ENCODE measurements at regions not wholly inside any gene's neighbourhood (a gene's known extent, or its start where the extent isn't known, plus 50 kb on each side); places are given as distances from the start of the nearest gene placed in this dataset.

GRCh38 chr3:40621252-40621651 is 96.5 kb downstream of the ZNF621 start:
- DNase-seq (ENCODE audit: extremely low spot score), result no peak
- Histone ChIP-seq H3K27ac (replicated peaks in 1 of 4) (no peak overlapping the region), H3K4me3 (no peak overlapping the region), H3K27me3 (peaks cover 0 to 6% (median 0%) of the 10 kb centered on the region in 4 donors), H3K9me3 (peaks cover 0 to 22% (median 11%) of the 10 kb centered on the region in 4 donors), H3K4me1 (peaks cover 0 to 2% (median 0%) of the 10 kb centered on the region in 4 donors), H3K36me3 (no peaks in the 10 kb centered on the region)
- intact Hi-C loops (cut with DNase I), result no loop called here
- 61% methylated on average over 3 of the region's 4 CpGs for WGBS
- no peak for TF ChIP-seq POLR2A (IDR thresholded peaks at IDR 0.05; ENCODE audit: low read depth)
- TF ChIP-seq EP300 (IDR thresholded peaks at IDR 0.05), result no peak
- TF ChIP-seq CTCF (IDR thresholded peaks at IDR 0.05), result no peak
- no peak for TF ChIP-seq POLR2AphosphoS5 (IDR thresholded peaks at IDR 0.05)

GRCh38 chr3:40623567-40623966 is 98.8 kb downstream of the ZNF621 start:
- H3K4me3 ChIP-seq, result no peak overlapping the region
- peaks cover 0 to 22% (median 11%) of the 10 kb centered on the region in 4 donors for H3K9me3 ChIP-seq
- 36% methylated on average over 1 of the region's 1 CpG for WGBS
- no peaks in the 10 kb centered on the region for H3K36me3 ChIP-seq
- H3K4me1 ChIP-seq, result no peaks in the 10 kb centered on the region
- H3K27ac ChIP-seq (replicated peaks in 1 of 4), result no peak overlapping the region
- intact Hi-C loops (cut with DNase I), result no loop called here
- no peaks in the 10 kb centered on the region for H3K27me3 ChIP-seq
- no peak for DNase-seq (ENCODE audit: extremely low spot score)
- no peak for TF ChIP-seq CTCF (IDR thresholded peaks at IDR 0.05)
- TF ChIP-seq EP300 (IDR thresholded peaks at IDR 0.05), result no peak
- no peak for TF ChIP-seq POLR2A (IDR thresholded peaks at IDR 0.05; ENCODE audit: low read depth)
- TF ChIP-seq POLR2AphosphoS5 (IDR thresholded peaks at IDR 0.05), result no peak

GRCh38 chr3:40624189-40624769 is 99.5 kb downstream of the ZNF621 start:
- no peaks in the 10 kb centered on the region for H3K27me3 ChIP-seq
- TF ChIP-seq POLR2A (IDR thresholded peaks at IDR 0.05; ENCODE audit: low read depth) (no peak), CTCF (IDR thresholded peaks at IDR 0.05) (no peak)
- H3K4me1 ChIP-seq, result no peaks in the 10 kb centered on the region
- intact Hi-C loops (cut with DNase I), result no loop called here
- H3K9me3 ChIP-seq, result peaks cover 0 to 28% (median 11%) of the 10 kb centered on the region in 4 donors
- WGBS, result 74% methylated on average over 2 of the region's 2 CpGs
- H3K27ac ChIP-seq (replicated peaks in 1 of 4), result no peak overlapping the region
- no peak for DNase-seq (ENCODE audit: extremely low spot score)
- H3K4me3 ChIP-seq, result no peak overlapping the region
- no peaks in the 10 kb centered on the region for H3K36me3 ChIP-seq

- no peaks in the 10 kb centered on the region for H3K27me3 ChIP-seq
- H3K36me3 ChIP-seq, result no peaks in the 10 kb centered on the region
- peaks cover 0 to 31% (median 11%) of the 10 kb centered on the region in 4 donors for H3K9me3 ChIP-seq
- no peak for DNase-seq (ENCODE audit: extremely low spot score)
- no peak overlapping the region for H3K4me3 ChIP-seq
- no peaks in the 10 kb centered on the region for H3K4me1 ChIP-seq
- TF ChIP-seq CTCF (IDR thresholded peaks at IDR 0.05) (no peak), EP300 (IDR thresholded peaks at IDR 0.05) (no peak), POLR2AphosphoS5 (IDR thresholded peaks at IDR 0.05) (no peak), POLR2A (IDR thresholded peaks at IDR 0.05; ENCODE audit: low read depth) (no peak)
- intact Hi-C loops (cut with DNase I), result no loop called here
- 89% methylated on average over 1 of the region's 1 CpG for WGBS
- H3K27ac ChIP-seq (replicated peaks in 1 of 4), result no peak overlapping the region
Measured at GRCh38 chr3:40627095-40627494, 102.3 kb downstream of the ZNF621 start.

- no peak for DNase-seq (ENCODE audit: extremely low spot score)
- TF ChIP-seq EP300 (IDR thresholded peaks at IDR 0.05) (no peak), POLR2AphosphoS5 (IDR thresholded peaks at IDR 0.05) (no peak), CTCF (IDR thresholded peaks at IDR 0.05) (no peak), POLR2A (IDR thresholded peaks at IDR 0.05; ENCODE audit: low read depth) (no peak)
- Histone ChIP-seq H3K4me3 (no peak overlapping the region), H3K9me3 (peaks cover 0 to 30% (median 14%) of the 10 kb centered on the region in 4 donors), H3K4me1 (no peaks in the 10 kb centered on the region), H3K36me3 (no peaks in the 10 kb centered on the region), H3K27ac (replicated peaks in 1 of 4) (no peak overlapping the region), H3K27me3 (no peaks in the 10 kb centered on the region)
- WGBS, result 83% methylated on average over 3 of the region's 3 CpGs
- intact Hi-C loops (cut with DNase I), result no loop called here
Measured at GRCh38 chr3:40628984-40629383, 104.2 kb downstream of the ZNF621 start.
